NCI-H748 (cell line): ENCODE measurements at regions not wholly inside any gene's neighbourhood (a gene's known extent, or its start where the extent isn't known, plus 50 kb on each side); places are given as distances from the start of the nearest gene placed in this dataset.

Experiments
- DNase-seq: peaks from one replicate; lab custom pipeline; 2025; ENCODE audit not compliant: unreplicated experiment; lab: John Stamatoyannopoulos, UW

DNA sequence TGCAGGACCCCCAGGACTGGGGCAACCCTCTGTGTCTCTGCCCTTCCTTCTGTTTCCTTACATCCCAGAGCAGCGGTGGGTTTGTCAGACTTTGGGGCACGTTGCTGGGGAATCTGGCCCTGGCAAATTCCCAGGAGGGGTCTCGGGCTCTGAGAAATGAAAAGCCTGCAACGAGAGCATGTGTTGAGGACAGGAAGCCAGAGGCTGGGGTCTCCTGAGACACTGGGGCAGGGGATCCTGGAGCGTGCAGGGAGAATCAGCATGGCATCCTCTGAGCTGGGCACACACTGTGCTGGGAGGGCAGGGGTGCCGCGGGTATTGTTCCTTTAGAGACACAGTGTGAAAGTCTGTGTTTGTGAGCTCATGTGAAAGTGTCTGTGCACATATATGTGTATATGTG, 279.9 kb upstream of the PPP2R2D start:
- no peak for DNase-seq

GRCh38 chr10:131621784-131622624, 278.8 kb upstream of the PPP2R2D start:
- no peak for DNase-seq

GRCh38 chr10:131625041-131625440, 275.8 kb upstream of the PPP2R2D start:
- no peak for DNase-seq

- DNase-seq: no peak
These were observed 274.5 kb upstream of the PPP2R2D start for GRCh38 chr10:131626274-131626673.

DNA sequence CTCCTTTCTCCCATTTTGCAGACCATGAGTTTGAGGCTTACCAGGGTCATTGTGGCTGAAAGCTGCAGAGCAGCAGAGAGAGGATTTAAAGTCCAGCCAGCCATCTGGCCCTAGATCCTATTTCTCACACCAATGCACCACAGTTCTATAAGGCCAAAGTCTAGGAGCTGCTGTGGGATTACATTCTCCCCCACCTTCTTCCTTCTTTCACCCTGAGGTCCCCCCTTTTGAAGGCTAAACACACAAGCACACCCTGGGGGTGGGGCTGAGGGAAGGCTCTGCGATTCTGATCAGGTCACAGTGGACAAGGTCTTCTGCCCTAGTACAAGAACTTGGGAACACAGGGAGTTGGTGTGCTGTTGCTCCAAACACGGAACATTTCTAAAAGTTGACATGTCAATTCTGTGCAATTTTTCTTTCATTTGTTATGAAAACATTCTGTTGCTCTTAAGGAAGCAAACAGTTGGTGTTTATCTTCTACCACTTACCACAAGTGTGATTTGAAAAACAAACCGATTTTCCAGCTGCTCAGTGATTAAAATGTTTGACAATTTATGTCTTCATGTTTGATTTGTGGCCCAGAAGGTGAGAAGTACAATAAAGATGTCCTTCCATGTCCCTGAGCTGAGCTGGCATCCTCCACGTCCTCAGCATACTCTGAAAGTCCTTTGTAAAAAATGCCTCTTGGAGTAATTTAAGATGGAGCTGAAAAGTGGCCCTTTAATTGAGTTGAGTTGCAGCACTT, 271.6 kb upstream of the PPP2R2D start:
- DNase-seq: no peak

GRCh38 chr10:131630772-131631258, 270.0 kb upstream of the PPP2R2D start:
- DNase-seq: no peak

- DNase-seq: no peak
These were observed 269.2 kb upstream of the PPP2R2D start for GRCh38 chr10:131631619-131632018.

GRCh38 chr10:131635564-131636015, 265.2 kb upstream of the PPP2R2D start:
- no peak for DNase-seq

- no peak for DNase-seq
These were observed 264.7 kb upstream of the PPP2R2D start for GRCh38 chr10:131636116-131636515.

- no peak for DNase-seq
These were observed 263.7 kb upstream of the PPP2R2D start for GRCh38 chr10:131636841-131637724.

DNA sequence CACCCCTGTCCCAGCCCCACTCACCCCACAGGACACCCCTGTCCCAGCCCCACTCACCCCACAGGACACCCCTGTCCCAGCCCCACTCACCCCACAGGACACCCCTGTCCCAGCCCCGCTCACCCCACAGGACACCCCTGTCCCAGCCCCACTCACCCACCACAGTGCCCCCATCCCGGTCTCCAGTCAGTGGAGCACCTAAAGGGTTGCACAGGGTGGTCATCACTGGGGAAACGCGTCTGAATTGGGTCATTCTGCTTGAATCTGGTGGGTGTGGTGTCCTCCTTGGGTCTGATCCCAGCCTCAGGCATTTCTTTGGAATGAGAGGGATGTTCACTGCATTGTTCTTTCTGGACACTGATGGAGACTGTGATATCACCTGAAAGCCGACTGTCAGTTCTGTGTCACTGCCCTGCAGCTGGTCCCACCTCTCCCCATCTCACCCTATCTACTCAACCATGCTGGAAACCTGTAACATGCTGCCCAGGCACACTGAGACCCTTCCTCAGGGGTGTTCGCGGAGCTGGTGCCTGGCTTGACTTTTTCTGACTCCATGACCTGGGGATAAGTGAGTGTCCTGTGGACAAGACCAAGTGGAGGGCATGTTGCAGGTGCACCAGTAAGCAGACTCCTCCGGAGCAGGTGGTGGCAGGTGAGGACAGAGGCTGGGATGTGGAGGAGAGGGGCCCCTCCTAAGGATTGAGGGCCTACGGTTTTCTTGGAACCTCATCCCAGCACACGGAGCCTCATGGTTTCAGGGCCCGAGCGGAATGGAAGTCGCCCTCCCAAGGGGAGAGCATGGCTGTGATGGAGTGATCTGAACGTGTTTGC, 262.5 kb upstream of the PPP2R2D start:
- no peak for DNase-seq

- no peak for DNase-seq
These were observed 261.9 kb upstream of the PPP2R2D start for GRCh38 chr10:131638880-131639278.

- no peak for DNase-seq
These were observed 260.7 kb upstream of the PPP2R2D start for GRCh38 chr10:131640045-131640644.

DNA sequence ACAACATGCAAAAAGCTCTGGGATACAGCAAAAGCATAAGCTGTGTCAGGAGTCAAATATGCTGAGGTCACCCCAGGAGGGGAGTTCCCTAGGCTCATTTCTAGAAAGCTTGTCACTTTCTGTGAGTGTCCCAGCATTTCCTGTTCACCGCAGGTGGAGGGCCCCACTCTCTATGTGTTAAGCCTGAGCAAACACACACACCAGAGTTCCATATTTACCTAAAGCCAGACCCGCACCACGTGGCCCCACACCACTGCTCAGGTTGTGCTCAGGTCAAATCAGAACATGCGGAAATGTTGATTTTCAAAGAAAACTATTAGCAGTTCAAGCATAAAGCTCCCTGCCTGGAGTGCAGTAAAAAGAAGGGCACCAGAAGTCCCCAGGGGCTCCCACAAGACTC, 259.6 kb upstream of the PPP2R2D start:
- DNase-seq: peak; percentile 84

- DNase-seq: no peak
These were observed 258.9 kb upstream of the PPP2R2D start for GRCh38 chr10:131641898-131642297.

- no peak for DNase-seq
These were observed 257.8 kb upstream of the PPP2R2D start for GRCh38 chr10:131642966-131643365.

DNA sequence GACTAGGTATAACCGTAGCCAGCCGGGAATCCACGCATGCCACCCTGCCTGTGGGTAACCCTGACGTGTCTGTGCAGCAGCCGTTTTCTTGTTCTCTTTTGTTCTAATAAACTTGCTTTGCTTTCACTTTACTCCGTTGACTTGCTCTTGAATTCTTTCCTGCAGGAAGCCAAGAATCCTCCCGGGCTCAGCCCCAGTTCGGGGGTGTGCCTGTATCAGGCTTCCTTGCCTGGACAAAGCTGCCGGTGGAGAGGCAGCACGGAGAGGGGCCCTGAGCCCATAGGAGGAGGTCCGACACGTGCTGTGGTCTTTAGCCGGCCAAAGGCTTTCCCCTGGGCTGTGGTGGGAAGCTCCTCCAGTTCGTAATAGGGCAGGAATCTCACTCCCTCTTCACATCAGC, 256.5 kb upstream of the PPP2R2D start:
- no peak for DNase-seq

DNA sequence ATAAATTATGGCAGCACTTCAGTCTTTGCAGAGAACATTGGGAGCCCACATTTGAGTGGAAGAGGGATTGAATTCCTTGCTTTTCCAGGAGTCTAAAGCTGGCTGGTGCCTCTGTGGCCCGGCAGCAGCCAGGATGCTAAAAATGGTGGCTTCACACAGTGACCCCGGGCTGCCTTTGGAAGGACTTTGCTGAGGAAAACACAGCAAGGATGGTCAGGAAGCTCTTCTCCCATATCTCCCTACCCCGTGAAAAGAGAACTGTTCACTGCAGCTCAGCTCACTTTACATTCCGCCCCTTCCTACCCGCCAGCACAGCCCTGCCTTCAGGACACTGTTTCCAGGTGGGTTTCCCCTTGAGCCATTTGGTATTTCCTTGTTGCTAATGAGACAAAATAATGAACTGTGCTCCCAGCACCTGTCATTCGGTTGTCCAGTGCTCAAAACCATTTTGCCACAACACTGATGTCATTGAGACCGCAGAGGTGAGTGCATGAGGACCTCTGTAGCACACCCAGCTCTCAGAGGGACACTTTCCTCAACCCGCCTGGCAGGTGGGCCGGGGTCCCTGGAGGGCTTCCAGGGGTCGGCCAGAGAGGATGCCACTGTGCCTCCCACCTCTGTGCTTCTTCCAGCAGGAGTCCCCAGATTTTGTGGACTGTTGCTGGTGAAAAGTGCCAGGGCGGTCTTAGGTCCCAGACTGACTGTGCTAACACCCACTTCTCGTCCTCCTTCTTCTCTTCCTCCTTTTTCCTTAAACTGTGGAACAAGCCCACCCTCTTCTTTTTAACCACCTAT, 255.7 kb upstream of the PPP2R2D start:
- DNase-seq: peak; percentile 59

- no peak for DNase-seq
These were observed 255.1 kb upstream of the PPP2R2D start for GRCh38 chr10:131645756-131646155.
